ENCODE measurements at regions not wholly inside any gene's neighbourhood (a gene's known extent, or its start where the extent isn't known, plus 50 kb on each side); places are given as distances from the start of the nearest gene placed in this dataset.

DNA sequence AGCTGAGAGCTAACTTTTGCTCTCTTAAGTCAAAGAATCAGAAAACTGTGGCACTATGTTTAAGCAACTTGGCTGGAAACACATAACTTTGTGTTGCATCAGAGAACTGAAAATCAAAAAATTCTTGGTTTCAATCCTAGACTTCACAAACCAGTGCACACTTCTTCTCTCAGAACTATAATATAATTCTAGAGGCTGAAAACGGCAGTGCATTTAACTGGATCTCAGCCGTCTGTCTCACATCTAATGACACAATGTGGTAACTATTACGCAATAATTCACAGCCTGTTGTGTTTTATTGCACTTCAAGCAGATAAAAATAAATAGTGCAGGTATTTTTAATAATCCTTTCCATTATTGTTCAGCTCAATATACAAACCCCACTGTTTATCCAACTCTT, 260.6 kb upstream of the DIAPH2 start:
- no peak for DNase-seq (ENCODE audit: low spot score)
- intact Hi-C loops (cut with DNase I), result no loop called here

DNA sequence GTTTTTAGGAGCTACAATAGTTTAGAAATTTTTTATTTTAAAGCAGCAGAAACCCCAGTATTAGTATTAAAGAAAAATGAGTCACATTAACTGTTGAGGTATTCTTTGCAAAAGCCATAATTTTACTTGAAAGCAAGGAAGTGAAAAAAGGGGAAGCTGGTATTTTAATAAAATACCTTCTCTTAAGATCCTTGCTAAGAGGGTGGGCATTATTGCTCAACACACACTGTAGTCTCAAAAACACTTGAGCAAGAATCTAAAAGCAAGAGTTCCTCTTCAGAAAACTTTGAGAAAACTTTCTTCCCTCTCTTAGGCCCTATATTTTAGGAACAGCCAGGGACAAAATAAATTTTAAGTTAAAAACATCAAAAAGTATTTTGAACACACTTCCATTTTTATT, 259.4 kb upstream of the DIAPH2 start:
- intact Hi-C loops (cut with DNase I), result no loop called here
- DNase-seq (ENCODE audit: low spot score), result no peak

DNA sequence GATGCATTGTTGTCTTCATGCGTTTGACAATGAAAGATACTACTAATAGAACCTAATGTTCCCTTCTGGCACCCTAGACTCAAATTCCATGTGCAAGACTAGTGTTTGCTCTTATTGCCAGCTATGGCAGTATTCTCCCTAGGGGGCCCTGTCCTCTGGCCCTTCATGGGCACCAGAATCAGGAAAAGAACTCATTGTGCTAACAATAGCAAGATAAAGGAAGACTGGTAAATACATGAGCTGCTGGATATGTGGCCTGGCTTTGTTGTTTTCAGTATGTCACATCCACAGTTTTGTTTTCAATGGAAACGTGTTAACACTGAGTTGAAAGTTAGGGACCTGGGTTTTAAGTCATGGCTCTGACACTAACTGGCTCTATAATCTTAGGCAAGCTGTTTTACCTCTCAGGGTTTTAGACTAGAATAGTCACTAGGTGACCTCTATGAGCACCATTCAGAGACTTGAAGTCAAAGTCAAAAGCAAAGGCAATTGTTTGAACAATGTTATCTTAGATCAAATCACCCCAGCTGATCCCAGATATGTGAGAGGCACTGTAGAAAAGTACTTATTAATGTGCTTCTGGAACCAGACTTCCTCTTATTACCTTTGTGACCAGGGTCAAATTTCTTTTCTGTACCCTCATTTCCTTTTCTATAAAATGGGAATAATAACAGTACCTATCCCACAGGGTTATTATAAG, 253.7 kb upstream of the DIAPH2 start:
- intact Hi-C loops (cut with DNase I), result no loop called here
- DNase-seq (ENCODE audit: low spot score), result no peak

DNA sequence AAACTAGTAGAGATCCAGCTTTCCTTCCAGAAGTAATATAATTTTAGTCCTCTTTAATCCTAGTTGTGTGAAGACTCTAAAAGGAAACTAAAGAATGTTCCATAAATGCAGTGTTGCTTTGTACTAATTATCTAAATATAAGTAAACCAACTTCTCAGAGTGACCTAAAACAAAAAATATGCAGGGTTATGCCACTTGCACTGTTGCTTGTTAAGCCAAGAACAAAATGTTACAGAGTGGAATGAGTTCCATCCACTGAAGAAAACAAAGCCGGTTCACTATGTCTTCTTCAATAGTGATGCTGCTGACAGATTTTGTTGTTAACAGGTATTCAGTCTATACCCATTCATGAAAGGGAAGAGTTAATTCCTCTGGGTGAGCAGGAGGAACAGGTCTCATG, 252.0 kb upstream of the DIAPH2 start:
- intact Hi-C loops (cut with DNase I), result no loop called here
- no peak for DNase-seq (ENCODE audit: low spot score)

DNA sequence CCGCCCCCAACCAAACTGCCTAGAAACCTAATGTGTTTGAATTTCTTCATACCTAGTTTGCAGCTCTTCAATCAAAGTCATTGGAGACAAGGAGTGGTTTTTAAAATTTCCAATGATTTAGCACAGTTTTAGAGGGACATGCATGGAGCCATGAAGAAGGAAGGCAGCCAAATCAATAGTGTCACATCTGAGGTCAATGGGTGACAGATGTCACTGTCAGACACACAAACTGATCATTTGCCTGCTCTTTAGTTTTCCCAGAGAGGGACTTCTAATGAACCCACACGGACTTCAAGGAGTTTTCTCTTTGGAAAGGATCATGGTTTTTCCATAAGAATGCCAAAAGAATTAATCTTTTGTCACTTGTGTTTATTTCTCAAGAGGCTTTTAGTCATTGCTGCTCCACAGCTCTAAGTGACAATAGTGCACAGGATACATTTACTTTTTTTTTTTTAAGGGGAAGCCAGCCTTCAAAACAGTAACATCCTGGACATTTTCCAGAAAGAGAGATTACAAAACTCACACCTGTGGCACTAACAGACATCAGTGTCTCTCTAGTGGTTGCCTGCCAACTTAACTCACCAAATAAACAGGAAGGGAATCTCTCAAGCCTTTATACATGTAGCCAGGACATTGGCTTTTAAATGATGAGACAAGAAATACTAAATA, 251.1 kb upstream of the DIAPH2 start:
- intact Hi-C loops (cut with DNase I), result no loop called here

DNA sequence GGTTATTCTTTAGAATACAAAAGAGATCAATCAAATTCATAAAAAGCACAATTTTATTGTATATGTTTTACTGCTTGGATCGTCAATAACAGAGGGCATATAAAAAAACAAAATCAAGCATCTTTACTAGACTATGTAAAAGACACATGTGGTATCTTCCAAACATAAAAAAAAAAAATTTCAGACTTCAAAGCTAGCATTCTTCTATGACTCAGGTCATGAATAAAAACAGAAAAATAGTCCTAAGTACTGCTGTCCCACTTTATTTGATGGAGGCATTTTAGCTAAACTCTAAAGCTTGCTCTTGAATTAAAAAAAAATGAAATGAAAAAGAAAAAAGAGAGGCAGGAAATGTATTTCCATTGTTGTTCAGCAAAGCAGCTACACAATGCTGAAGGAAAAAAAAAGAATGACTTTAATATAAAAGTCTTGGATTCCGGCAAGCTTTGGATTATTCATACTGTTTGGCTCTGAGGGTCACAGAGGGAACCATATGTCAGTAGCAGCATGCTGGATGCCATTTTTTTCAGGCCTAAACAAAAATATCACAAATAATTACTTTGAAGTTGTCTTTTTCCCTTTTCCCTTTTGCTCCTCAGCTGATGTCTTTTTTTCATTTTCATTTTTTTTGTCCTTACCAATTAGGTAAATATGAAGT, 249.1 kb upstream of the DIAPH2 start:
- intact Hi-C loops (cut with DNase I), result no loop called here

More for the DNA sequence above, 251.1 kb upstream of the DIAPH2 start:
- no peak for DNase-seq (ENCODE audit: low spot score)

DNA sequence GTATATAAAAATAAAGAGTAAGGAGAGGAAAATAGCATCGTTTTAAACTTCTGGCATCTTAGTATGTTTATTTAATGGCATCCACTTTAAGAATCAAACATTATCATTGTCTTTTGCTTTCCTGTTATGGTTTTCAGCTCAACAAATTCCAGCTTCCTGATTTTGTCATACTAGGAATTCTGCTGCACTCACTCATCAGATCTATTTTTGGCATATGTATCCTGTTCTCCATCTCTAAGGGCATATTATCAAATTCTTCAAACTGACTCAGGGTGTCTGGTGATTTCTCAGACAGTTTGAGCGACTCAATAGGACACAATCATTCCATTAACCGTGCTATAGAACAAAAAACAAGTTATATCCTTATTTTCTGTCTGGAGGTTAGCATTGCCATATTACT, 248.5 kb upstream of the DIAPH2 start:
- intact Hi-C loops (cut with DNase I), result no loop called here
- no peak for DNase-seq (ENCODE audit: low spot score)

More for the DNA sequence above, 249.1 kb upstream of the DIAPH2 start:
- no peak for DNase-seq (ENCODE audit: low spot score)

DNA sequence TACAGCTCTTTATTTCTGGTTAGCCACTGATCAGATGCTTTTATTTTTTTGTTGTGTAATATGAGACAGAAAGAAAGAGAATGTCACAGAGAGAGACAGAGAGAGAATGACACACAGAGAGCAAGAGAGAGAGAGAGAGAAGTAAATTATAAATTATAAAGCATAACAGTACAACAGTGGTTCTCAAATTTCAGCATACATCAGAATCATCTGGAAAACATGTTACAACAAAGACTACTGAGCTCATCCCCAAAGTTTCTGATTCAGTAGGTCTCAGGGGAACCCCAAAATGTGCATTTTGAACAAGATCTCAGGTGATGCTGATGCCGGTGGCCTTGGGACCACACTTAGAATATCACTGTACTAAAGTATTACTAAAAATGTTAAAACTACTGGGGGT, 245.8 kb upstream of the DIAPH2 start:
- intact Hi-C loops (cut with DNase I), result no loop called here

DNA sequence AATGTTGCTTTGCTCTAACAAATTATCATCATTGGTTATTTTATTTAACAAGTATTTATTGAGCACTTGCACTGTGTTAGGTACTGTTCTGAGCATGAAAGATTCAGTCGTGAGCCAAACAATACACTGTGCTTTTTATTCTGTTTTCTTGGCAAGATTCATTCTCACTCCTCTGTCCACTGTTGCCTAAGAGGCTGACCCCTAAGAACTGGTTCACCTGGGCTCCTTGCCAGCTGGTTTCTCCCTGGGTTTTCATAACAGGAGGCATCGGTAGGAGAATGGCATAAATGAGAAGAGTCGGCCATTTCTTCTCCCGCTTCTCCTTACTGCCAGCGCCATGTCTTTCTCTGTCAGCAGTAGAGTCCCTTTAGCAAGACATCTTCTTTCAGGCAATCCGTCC, 243.7 kb upstream of the DIAPH2 start:
- intact Hi-C loops (cut with DNase I), result no loop called here
- DNase-seq (ENCODE audit: low spot score), result no peak

More for the DNA sequence above, 245.8 kb upstream of the DIAPH2 start:
- no peak for DNase-seq (ENCODE audit: low spot score)

DNA sequence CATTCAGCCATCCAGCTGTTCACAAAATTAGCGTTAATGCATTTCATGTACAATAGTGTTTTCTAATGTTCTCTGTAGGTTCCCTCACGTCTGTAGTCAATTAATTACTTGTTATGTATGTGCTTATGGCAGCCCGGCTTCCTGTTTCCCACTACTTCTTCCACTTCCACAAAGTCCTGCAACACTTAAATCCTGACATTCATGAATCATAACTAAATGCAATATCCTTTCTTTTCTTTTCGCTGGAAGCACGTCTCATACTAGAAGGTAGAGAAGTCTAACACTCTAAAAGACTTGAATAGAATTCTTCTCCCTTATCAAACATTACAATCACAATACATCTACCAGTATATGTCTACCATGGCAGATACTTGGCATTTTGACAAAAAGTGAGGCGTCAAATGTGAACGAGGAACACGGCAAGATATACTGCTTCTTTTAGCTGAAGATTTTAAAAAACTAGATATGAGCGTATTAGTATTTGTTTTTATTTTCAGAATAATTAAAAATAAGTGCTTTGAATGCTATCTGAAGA, 239.0 kb upstream of the DIAPH2 start:
- intact Hi-C loops (cut with DNase I), result no loop called here
- no peak for DNase-seq (ENCODE audit: low spot score)

DNA sequence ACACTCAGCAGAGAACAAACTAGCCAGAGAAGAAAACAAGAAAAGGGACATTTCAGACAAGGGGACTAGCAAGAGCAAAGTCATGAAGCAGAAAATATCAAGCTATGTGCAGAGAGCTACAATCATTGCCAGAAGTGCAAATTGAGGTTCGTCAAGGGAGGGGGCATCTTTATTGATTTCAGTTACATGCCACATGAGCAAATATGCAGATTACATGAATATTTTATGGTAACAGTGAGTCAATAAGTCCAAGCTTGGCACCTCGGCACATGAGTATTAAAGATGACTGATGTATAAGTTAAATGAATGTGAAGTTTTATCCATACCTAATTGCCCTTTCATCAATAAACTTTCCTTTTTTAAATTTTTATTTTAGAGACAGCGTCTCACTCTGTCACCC, 238.1 kb upstream of the DIAPH2 start:
- DNase-seq (ENCODE audit: low spot score), result no peak
- intact Hi-C loops (cut with DNase I), result no loop called here

DNA sequence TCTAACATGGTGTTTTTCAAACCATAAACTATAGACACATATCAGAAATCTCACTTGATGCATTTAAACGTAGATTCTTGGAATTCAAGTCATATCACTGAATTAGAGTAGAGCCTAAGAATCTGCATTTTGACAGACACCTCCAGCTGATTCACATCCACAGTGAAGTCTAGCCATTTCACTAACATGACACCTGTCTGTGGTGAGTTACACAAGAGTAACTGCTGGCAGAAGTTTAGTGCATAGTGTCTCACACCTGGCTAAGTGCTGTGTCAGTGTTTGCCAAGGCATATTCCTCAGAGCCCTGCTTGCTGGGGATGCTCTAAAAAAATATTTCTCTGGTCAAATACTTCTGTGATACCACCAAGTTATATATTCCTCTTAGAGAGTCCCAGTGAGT, 237.5 kb upstream of the DIAPH2 start:
- no peak for DNase-seq (ENCODE audit: low spot score)
- intact Hi-C loops (cut with DNase I), result no loop called here

DNA sequence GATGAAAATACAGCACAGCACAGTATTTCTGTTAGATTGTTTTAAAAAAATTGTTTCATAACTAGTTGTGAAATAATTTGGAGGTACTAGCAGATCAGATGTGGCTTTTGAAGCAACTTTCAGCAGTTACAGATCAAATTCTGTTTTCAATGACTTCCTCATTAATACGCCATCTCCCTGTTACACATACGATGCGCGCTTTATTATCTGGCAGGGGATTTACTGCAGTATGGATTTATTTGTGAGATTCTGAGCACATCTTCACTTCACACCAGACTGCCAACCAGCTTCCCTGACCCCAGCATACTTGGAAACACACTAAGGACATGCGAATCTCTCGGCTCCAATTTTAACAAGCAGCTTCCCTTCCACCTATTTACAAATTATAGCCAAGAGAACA, 235.5 kb upstream of the DIAPH2 start:
- intact Hi-C loops (cut with DNase I), result no loop called here
- DNase-seq (ENCODE audit: low spot score), result no peak

DNA sequence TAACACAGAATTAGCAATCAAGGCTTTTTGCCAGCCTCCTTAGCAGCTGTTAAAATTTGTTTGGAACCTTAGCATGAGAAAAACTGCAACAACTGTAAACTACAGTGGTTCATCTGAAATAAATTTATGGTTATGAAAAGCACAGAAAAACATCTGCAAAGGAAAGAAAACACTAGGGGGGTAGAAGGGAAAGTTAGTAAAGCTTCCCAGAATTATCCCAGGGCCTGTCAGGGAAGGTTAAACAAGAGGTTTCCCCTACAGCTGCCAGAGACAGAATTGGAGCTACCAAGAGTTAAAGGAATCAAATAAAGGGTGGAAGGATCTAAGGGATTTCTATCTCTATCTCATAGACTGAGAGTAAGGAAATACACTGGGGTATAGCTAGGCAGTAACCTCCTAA, 234.7 kb upstream of the DIAPH2 start:
- no peak for DNase-seq (ENCODE audit: low spot score)
- intact Hi-C loops (cut with DNase I), result no loop called here

DNA sequence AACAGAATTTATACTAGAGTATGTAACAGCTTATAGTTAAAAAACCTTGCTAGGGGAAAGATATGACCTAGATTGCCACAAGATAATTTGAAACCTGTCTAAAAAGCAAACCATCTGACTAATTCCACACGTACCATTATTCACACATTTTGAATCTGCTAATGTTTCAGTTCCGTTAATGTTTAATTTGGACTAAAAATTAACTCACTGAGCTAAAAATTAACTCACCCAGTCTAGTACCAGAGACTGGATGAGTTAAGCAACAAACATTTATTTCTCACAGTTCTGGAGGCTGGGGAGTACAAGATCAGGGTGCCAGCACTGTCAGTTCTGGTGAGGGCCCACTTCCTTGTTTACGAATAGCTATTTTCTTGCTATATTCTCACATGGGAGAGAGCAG, 231.5 kb upstream of the DIAPH2 start:
- DNase-seq (ENCODE audit: low spot score), result no peak
- intact Hi-C loops (cut with DNase I), result no loop called here

DNA sequence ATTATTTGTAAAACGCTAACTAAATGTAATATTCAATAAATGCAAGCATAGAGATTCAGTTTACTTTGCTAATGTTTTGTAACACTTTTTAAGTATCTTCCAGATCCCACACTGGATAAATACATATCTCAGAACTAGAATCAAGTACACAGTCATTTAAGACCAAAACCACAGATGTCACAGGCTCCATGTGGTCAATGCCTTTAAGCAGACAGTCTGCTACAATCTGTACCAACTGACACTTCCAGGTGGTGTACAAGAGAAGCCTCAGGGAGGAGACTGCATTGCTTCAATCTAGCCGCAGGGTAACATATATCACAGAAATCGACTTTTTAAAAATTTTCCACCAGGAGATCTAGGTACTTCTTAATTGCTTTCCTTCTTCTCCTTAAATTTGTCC, 229.6 kb upstream of the DIAPH2 start:
- no peak for DNase-seq (ENCODE audit: low spot score)
- intact Hi-C loops (cut with DNase I), result no loop called here

DNA sequence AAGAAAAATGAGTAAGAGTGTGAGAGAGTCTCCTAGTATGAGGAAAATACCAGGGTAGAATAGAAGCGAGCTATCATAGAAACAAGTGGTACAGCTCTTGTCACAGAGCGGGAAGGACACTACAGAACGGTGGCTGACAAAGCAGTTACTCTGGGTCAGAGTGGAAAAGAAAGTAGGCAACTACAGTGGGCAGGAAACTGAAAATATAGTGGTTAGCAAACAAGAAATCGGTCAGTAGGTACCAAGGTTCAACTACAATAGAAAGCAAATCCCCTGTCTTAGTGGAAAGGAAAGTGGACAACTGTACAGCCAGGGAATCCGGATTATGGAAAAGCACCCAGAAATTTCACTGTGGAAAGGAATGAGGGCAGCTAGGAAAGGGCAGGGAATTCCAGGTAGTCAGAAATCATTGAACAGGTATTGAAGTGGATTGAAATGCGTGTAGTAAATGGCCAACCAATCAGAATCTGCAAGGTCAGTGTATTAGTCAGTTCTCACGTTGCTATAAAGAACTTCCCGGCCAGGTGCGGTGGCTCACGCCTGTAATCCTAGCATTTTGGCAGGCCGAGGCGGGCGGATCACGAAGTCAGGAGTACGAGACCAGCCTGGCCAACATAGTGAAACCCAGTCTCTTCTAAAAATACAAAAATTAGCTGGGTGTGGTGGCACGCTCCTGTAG, 219.6 kb upstream of the DIAPH2 start:
- no peak for DNase-seq (ENCODE audit: low spot score)
- intact Hi-C loops (cut with DNase I), result no loop called here

DNA sequence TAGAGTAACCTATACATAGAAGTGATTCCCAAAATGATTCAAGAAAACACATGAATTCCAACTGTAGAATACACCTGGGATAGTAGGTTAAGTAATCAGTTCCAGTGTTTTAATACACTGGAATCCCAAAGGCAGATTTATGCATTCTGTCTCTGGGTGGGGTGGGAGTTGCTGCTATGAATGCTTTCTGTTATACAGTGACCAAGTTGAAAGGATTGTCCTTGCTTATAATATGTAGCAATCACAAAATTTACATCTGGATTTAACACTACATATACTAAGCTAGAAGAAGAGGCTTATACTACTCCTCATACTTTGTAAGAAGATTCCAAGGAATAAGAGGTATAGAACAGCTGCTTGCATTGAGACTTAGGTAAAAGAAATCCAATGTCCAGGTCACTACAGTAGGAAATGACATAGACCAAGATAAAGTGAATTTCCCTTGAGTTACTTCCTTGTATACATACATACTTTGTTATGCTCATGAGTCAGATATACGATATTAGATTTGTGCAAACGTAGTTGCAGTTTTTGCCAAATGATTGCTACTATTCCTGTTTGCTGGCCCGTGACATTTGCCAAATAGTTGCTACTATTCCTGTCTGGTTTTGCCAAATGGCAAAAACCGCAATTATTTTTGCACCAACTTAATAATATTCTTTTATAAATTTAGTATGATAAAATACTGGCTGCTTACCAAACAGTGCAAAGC, 210.5 kb upstream of the DIAPH2 start:
- no peak for DNase-seq (ENCODE audit: low spot score)
- intact Hi-C loops (cut with DNase I), result no loop called here

DNA sequence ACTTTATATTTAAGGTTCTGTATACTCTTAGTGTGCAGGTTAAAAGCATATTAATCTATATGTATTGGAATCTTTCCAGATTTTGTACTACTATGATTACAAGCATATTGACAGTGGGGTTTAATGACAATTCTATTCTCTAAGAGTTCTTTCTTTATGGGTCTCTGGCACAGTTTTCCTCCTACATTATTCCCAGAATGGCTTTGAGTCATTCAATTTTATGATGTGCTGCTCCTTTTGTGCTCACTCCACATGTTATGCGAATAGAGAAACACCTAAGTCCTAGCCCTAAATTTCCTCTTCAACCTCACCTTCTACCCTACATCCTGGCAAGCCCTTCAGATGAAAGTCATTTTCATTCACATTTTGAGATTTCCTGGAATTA, 209.9 kb upstream of the DIAPH2 start:
- intact Hi-C loops (cut with DNase I), result no loop called here
- DNase-seq (ENCODE audit: low spot score), result no peak
